Prostate gland (tissue), 2 donors: ENCODE measurements at regions not wholly inside any gene's neighbourhood (a gene's known extent, or its start where the extent isn't known, plus 50 kb on each side); places are given as distances from the start of the nearest gene placed in this dataset.
"Not testable (repeated sequence)": the region's sequence is repeated elsewhere in the genome, so short reads cannot be mapped to it uniquely, and the experiment has no call there.

Source experiments
- DNase-seq: peaks from one replicate; pipeline ENCODE4 v3.0.0-alpha.2; 2019; ENCODE audit warnings: low spot score
- H3K27ac ChIP-seq, 2 donors: fragments of 200-600 bp; sonication (generic); 2 replicates each; pipeline ENCODE4 v1.5.1; 2017 to 2019
- H3K27me3 ChIP-seq: fragments of 200-600 bp; sonication (generic); replicated peaks from 2 replicates; pipeline ENCODE4 v1.5.1; 2019; ENCODE audit not compliant: insufficient read depth
- H3K36me3 ChIP-seq, 2 donors: fragments of 200-600 bp; sonication (generic); 1 replicate in 1 of 2; 2 replicates in 1 of 2; pipeline versions ENCODE4 v1.5.1 to v1.8.1; 2017 to 2019
- H3K4me1 ChIP-seq: fragments of 200-600 bp; sonication (generic); replicated peaks from 2 replicates; pipeline ENCODE4 v1.5.1; 2019
- H3K4me3 ChIP-seq, 2 donors: fragments of 200-600 bp; sonication (generic); 2 replicates each; pipeline ENCODE4 v1.5.1; 2017 to 2019
- H3K9me3 ChIP-seq: fragments of 200-600 bp; sonication (generic); 2 replicates; pipeline ENCODE4 v1.5.1; 2017
- CTCF ChIP-seq, 4 experiments: fragments of 200-600 bp in 2 of 4; fragments of 450-650 bp in 2 of 4; sonication (generic) in 2 of 4; IDR thresholded peaks; 1 replicate in 3 of 4; 2 replicates in 1 of 4; pipeline ENCODE4 v1.5.1; 2016 to 2019; ENCODE audit warnings: antibody characterized with exemption in 4 of 4, mild to moderate bottlenecking in 2 of 4, moderate library complexity in 2 of 4
- POLR2A ChIP-seq: fragments of 450-650 bp; IDR thresholded peaks from one replicate; pipeline ENCODE4 v1.6.1; 2016; ENCODE audit warnings: antibody characterized with exemption, mild to moderate bottlenecking
- POLR2AphosphoS5 ChIP-seq: sonication (generic); formaldehyde crosslinking; IDR thresholded peaks from one replicate; pipeline ENCODE4 v1.6.1; 2017; ENCODE audit warnings: antibody characterized with exemption
- WGBS: methylation state at CpG from one replicate; pipeline ENCODE4 v1.1.5; 2018; 5-methylcytosine and 5-hydroxymethylcytosine counted together
- intact Hi-C: fragments of 100-400 bp; cut with DNase I; formaldehyde crosslinking; loops from one replicate; pipeline ENCODE4 v1.14.2; 2022

- Histone ChIP-seq H3K36me3 (no peaks in the 10 kb centered on the region), H3K4me1 (no peaks in the 10 kb centered on the region), H3K9me3 (no peaks in the 10 kb centered on the region), H3K4me3 (no peak overlapping the region), H3K27ac (no peak overlapping the region), H3K27me3 (no peaks in the 10 kb centered on the region)
- intact Hi-C loops = no loop called here
- 90% methylated on average over 1 of the region's 1 CpG for WGBS
- TF ChIP-seq CTCF (IDR thresholded peaks at IDR 0.05) = no peak
- TF ChIP-seq POLR2A = no peak
- no peak for TF ChIP-seq POLR2AphosphoS5
- no peak for DNase-seq
Measured at GRCh38 chr2:209005371-209005770, 418.5 kb upstream of the MAP2 start.

GRCh38 chr2:209008636-209009287 lies 415.1 kb upstream of the MAP2 start:
- Histone ChIP-seq H3K27me3 (no peaks in the 10 kb centered on the region), H3K4me1 (no peaks in the 10 kb centered on the region), H3K27ac (no peak overlapping the region), H3K36me3 (no peaks in the 10 kb centered on the region), H3K9me3 (no peaks in the 10 kb centered on the region), H3K4me3 (no peak overlapping the region)
- WGBS = 87% methylated on average over 2 of the region's 2 CpGs
- no peak for DNase-seq
- no peak for TF ChIP-seq CTCF (IDR thresholded peaks at IDR 0.05)
- no peak for TF ChIP-seq POLR2AphosphoS5
- no peak for TF ChIP-seq POLR2A
- intact Hi-C loops = no loop called here

- H3K4me1 ChIP-seq, H3K27me3 ChIP-seq, H3K4me3 ChIP-seq, intact Hi-C loops, DNase-seq, H3K27ac ChIP-seq, H3K36me3 ChIP-seq, H3K9me3 ChIP-seq: not testable (repeated sequence)
- 70% methylated on average over 6 of the region's 6 CpGs for WGBS
Measured at GRCh38 chr2:209018633-209019032, 405.2 kb upstream of the MAP2 start.

GRCh38 chr2:209029249-209029648 lies 394.6 kb upstream of the MAP2 start:
- Histone ChIP-seq H3K27ac (no peak overlapping the region), H3K9me3 (no peaks in the 10 kb centered on the region), H3K4me1 (no peaks in the 10 kb centered on the region), H3K4me3 (no peak overlapping the region), H3K36me3 (no peaks in the 10 kb centered on the region), H3K27me3 (no peaks in the 10 kb centered on the region)
- intact Hi-C loops = no loop called here
- 100% methylated on average over 1 of the region's 1 CpG for WGBS
- TF ChIP-seq POLR2AphosphoS5 = no peak
- DNase-seq = no peak

GRCh38 chr2:209044307-209044706 lies 379.5 kb upstream of the MAP2 start:
- DNase-seq = no peak
- Histone ChIP-seq H3K27ac (no peak overlapping the region), H3K27me3 (no peaks in the 10 kb centered on the region), H3K9me3 (no peaks in the 10 kb centered on the region), H3K4me3 (no peak overlapping the region), H3K4me1 (no peaks in the 10 kb centered on the region), H3K36me3 (no peaks in the 10 kb centered on the region)
- intact Hi-C loops = no loop called here
- WGBS = 83% methylated on average over 2 of the region's 2 CpGs
- no peak for TF ChIP-seq POLR2AphosphoS5
- TF ChIP-seq CTCF (IDR thresholded peaks at IDR 0.05) = no peak

GRCh38 chr2:209046163-209046562 lies 377.7 kb upstream of the MAP2 start:
- Histone ChIP-seq H3K9me3 (no peaks in the 10 kb centered on the region), H3K4me3 (no peak overlapping the region), H3K27me3 (no peaks in the 10 kb centered on the region), H3K36me3 (no peaks in the 10 kb centered on the region), H3K27ac (no peak overlapping the region), H3K4me1 (no peaks in the 10 kb centered on the region)
- intact Hi-C loops = no loop called here
- WGBS = 96% methylated on average over 2 of the region's 2 CpGs
- TF ChIP-seq POLR2AphosphoS5 = no peak
- TF ChIP-seq POLR2A = no peak
- no peak for TF ChIP-seq CTCF (IDR thresholded peaks at IDR 0.05)
- DNase-seq = no peak
